Fibroblast of pulmonary artery (primary cell): ENCODE measurements at regions not wholly inside any gene's neighbourhood (a gene's known extent, or its start where the extent isn't known, plus 50 kb on each side); places are given as distances from the start of the nearest gene placed in this dataset.

ENCODE experiments used
- DNase-seq: peaks from one replicate; pipeline ENCODE4 v3.0.0-alpha.2; 2010; ENCODE audit warnings: low read depth
- H3K4me3 ChIP-seq: replicated peaks from 2 replicates; pipeline ENCODE4 v1.5.1; 2011; ENCODE audit warnings: low read depth, mild to moderate bottlenecking, control low read depth, low read length, moderate library complexity
- CTCF ChIP-seq: IDR thresholded peaks from 2 replicates; pipeline ENCODE4 v1.5.1; 2011; ENCODE audit warnings: mild to moderate bottlenecking, control low read depth, low read length, inconsistent platforms; ENCODE audit errors: missing control alignments

DNA sequence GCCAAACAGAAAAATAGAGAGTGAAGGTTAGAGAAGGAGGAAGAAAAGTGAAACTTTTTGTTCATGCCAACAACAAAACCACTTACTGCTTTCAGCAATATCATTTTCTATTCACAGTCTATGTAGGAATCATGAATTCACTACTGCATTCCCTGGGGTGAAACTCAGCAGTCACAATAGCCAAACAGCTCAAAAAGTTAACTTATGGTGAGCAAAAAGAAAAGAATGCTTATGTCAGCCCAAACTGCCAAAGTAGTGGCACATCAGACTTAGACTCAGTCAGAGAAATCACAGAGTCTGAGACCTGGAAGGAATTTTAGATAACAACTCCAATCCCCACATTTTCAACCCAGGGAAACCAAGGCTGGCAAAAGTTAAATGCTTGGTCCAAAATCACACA lies 238.7 kb upstream of the TMCO5A start:
- no peak for TF ChIP-seq CTCF
- peak; percentile 13 for DNase-seq
- no peak overlapping the region for H3K4me3 ChIP-seq

GRCh38 chr15:37698679-37699078 lies 235.8 kb upstream of the TMCO5A start:
- TF ChIP-seq CTCF = no peak
- peak; percentile 7 for DNase-seq
- no peak overlapping the region for H3K4me3 ChIP-seq

DNA sequence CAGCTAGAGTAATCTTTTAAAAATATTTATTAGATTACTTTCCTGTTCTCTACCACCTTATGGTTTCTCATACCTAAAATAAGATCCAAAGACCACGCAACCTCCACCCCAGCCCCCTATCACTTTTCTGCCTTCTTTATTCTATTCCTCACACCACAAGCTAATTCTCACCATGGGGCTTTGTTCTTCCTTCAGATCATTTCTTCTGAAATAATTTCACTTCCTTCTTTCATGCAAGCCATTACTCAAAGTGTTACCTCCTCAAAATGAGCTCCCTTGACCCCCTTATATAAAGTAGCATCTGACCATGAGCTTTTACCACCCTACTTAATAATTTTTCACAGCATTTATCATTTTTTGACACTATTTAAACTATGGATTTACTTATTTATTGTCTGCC lies 233.2 kb upstream of the TMCO5A start:
- no peak for DNase-seq
- no peak for TF ChIP-seq CTCF
- no peak overlapping the region for H3K4me3 ChIP-seq

GRCh38 chr15:37709669-37710068 lies 224.8 kb upstream of the TMCO5A start:
- no peak for DNase-seq
- TF ChIP-seq CTCF = no peak
- no peak overlapping the region for H3K4me3 ChIP-seq

DNA sequence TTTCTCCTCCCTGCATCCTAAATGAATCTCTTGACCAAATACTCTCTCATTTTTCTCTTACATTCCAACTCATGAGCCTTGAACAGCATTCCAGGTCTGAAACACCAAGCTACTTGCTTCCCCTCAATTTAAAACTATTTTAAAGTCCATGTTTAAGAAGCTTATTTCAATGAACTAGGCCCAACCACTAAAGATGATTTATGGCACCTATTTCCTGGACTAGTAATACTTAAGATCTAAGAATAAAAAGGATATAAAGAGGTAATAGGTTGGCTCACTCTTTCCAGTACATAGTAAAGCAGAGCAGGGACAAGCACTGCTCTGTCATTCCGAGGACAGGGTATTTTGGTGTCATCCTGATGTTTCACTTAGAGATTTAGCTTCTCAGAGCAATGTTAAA lies 219.3 kb upstream of the TMCO5A start:
- TF ChIP-seq CTCF = no peak
- DNase-seq = no peak
- H3K4me3 ChIP-seq = no peak overlapping the region

DNA sequence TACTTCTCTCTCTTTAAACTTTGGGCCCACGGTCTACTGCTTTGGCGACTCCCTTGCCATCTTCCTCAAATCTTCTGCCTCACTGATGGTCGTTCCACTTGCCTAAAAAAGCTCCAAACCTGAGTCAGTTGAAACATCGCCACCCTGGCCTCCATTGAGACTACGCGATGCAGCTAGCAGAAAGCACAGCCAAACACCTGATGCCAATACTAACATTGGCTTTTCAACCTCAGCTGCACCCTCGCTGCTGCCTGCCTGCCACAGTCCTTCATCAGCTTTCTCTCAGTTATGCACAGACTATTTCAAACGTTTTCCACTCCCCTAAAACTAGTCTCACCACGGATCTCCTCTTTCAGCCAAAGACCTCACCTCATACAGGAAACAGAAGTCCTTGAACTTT lies 214.2 kb upstream of the TMCO5A start:
- no peak for TF ChIP-seq CTCF
- DNase-seq = no peak
- H3K4me3 ChIP-seq = no peak overlapping the region

- TF ChIP-seq CTCF = no peak
Observed at GRCh38 chr15:37731146-37731746, 203.2 kb upstream of the TMCO5A start.

More at GRCh38 chr15:37731146-37731746, 203.2 kb upstream of the TMCO5A start:
- H3K4me3 ChIP-seq = no peak overlapping the region
- DNase-seq = no peak
